Activated CD4-positive, alpha-beta T cell treated with anti-CD3 and anti-CD28 coated beads, Interleukin-10, Interleukin-2, amounts not matched to agents 100 ng/mL and 50 ng/mL, durations not matched to agents 16 hours and 8 hours (primary cell): ENCODE measurements at regions not wholly inside any gene's neighbourhood (a gene's known extent, or its start where the extent isn't known, plus 50 kb on each side); places are given as distances from the start of the nearest gene placed in this dataset.
"Not testable (repeated sequence)": the region's sequence is repeated elsewhere in the genome, so short reads cannot be mapped to it uniquely, and the experiment has no call there.

Source experiments
- DNase-seq: peaks from one replicate; pipeline ENCODE4 v3.0.0-alpha.2; 2020

GRCh38 chr13:105764486-105764885 is 771.0 kb downstream of the EFNB2 start:
- no peak for DNase-seq

- no peak for DNase-seq
Observed at GRCh38 chr13:105763851-105764250, 771.6 kb downstream of the EFNB2 start.

GRCh38 chr13:105762096-105762495 is 773.4 kb downstream of the EFNB2 start:
- no peak for DNase-seq

- DNase-seq, result no peak
Observed at GRCh38 chr13:105758918-105759860, 776.3 kb downstream of the EFNB2 start.

DNA sequence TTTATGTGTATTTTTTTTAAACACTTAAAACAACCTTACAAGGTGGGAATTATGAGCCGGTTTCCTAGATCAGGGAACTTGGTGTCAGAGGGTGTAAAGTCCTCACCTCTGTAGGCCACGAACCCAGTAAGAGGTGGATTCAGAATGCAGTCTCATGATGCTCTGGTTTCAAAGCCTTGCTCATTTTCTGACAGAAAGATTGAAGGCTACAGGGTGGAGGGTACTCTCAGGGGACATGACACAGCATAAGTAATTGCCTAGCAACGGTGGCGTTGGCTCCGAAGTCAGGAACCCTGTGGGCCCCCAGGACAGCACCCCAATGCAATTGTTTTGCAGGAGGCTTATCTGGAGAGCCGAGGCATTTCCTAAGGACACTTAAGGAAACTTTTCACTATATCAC is 794.7 kb downstream of the EFNB2 start:
- no peak for DNase-seq

- no peak for DNase-seq
Observed at GRCh38 chr13:105737688-105738087, 797.8 kb downstream of the EFNB2 start.

GRCh38 chr13:105735281-105735680 is 800.2 kb downstream of the EFNB2 start:
- no peak for DNase-seq

DNA sequence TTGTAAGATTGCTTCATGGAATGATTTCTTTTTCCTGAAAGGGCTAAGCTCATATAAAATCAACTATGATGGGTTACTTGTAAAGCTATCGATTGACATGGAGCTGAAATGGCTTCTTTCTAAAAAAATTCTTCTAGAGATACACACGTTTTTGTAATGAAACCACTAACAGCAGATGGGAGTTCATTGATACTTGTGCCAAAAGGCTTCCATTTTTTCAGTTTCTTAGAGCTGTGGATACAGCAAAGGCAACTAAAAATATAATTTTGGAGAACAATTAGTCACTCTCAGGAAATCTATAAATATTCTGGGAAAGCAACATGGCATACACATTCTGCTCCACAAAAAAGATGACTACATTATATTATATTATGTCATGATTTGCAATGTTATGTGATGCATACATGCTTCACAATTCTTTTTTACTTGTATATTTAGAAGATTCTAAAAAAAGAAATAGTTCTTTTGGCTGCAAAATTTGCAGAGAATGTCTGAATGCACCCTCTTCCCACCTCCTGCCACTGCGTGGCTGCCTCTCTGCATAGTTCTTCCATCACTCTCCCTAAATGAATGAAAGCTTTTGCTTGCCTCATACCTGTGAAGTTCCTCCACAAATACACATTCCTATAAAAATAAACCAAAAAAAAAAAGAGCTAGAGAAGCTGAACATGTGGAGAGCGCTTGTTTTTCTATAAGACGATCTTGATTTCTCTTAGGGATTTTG is 802.5 kb downstream of the EFNB2 start:
- no peak for DNase-seq

DNA sequence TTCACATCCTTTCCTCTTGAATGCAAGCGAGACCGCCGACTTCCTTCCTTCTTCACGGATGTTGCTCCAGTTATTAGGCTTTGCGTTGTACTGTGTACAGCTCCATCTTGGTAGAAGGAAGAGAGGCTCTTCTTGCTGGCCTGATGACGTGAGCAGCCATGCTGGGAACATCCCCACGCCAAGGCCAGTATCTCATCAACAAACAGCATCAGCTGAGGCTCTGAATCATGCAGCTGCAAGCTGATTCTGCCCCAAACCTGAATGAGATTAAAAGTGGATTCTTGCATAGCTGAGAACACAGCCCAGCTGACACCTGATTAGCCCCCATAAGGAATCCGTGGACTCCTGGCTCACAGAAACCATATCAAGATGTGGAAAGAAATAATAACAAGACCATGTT is 809.6 kb downstream of the EFNB2 start:
- no peak for DNase-seq

DNA sequence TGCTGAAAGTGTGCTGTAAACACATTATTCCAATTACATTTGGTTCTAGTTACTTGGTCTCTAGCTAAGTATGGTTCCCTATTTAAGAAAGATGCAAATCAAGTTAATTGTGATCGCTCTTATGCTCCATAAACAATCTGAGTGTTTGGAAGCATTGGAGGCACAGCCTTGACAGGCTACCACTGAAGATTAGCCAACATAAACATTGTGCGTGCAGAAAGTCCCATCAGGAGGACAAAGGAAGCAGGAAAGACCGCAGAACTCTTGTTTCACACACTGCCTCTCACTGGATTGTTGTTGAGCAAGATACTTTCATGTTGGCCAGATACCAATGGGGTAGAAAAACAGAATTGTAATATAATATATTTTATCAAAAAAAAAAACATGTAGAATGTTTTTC is 814.4 kb downstream of the EFNB2 start:
- no peak for DNase-seq

DNA sequence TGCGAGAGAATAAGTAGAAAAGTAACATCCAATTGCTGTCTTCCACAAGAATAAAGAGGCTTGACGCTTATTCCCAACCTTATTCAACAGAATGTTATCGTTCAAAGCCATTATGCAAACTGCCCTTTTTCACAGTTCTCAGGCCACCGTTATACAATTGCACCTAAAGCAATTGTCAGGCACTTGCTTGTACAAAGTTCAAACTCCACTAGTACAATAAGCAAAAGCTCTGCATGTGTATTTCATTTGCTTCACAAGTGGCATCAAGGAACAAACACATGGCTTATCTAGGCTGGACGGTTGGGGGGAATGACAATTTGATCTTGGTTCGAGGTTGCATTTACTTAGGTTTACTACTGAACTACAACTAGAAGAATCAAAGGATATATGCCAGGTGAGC is 815.6 kb downstream of the EFNB2 start:
- DNase-seq, result no peak

GRCh38 chr13:105709181-105709580 is 826.3 kb downstream of the EFNB2 start:
- DNase-seq, result no peak

GRCh38 chr13:105703843-105704242 is 831.6 kb downstream of the EFNB2 start:
- no peak for DNase-seq

GRCh38 chr13:105702441-105702840 is 833.0 kb downstream of the EFNB2 start:
- no peak for DNase-seq

DNA sequence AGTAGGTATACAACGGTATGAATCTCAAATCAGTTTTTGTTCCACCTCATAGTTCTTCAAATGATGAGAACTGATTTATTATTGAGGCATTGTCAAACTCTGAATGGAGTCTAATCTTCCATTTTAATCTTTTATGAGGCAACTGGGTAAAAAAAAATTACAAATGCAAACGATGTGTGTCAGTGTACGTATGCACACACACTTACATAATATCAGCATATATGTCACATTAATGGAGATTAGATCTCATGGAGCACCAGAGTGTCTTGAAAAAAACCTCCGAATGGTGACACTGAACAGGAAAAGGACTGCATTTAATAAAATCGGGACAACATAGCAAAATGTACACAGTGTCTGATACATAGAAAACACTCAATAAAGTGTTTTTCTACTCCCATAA is 842.7 kb downstream of the EFNB2 start:
- DNase-seq, result no peak

GRCh38 chr13:105684216-105684615 is 851.2 kb downstream of the EFNB2 start:
- DNase-seq, result no peak

DNA sequence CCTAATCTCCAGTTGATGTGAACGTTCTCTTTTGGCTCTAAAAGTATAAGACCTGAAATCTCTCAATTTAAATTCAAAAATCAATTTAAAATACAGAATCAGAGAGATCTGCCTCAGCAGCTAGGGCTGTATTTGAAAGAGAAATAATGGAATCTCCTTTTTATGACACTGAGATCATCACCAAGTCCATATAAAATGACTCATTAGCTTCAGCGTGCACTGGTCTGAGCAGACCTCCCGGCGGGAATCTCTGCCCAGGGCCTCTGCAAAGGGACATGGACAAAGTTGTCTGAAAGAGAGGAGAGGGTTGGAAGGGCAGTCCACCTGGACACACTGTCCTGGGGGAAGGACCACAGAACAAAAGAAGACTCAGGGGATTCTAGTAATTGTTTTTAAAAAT is 855.6 kb downstream of the EFNB2 start:
- DNase-seq, result no peak

GRCh38 chr13:105678072-105678471 is 857.4 kb downstream of the EFNB2 start:
- DNase-seq, result peak; percentile 11

GRCh38 chr13:105672881-105673280 is 862.6 kb downstream of the EFNB2 start:
- DNase-seq, result no peak

- not testable (repeated sequence) for DNase-seq
Observed at GRCh38 chr13:105671131-105671530, 864.3 kb downstream of the EFNB2 start.

- DNase-seq, result no peak
Observed at GRCh38 chr13:105670179-105670990, 865.1 kb downstream of the EFNB2 start.

- DNase-seq, result no peak
Observed at GRCh38 chr13:105665284-105665683, 870.2 kb downstream of the EFNB2 start.

- DNase-seq, result no peak
Observed at GRCh38 chr13:105663182-105663581, 872.3 kb downstream of the EFNB2 start.
